GM18907 (cell line): ENCODE measurements at regions not wholly inside any gene's neighbourhood (a gene's known extent, or its start where the extent isn't known, plus 50 kb on each side); places are given as distances from the start of the nearest gene placed in this dataset.

Experiments
- ATAC-seq: cut with Tn5 transposase; IDR thresholded peaks from one replicate; pipeline ENCODE4 v1.9.1; 2021; ENCODE audit warnings: mild to moderate bottlenecking, moderate library complexity; ENCODE audit not compliant: unreplicated experiment

GRCh38 chr2:162908567-162908966 is 70.0 kb upstream of the KCNH7 start:
- ATAC-seq: no peak

- peak; percentile 96 for ATAC-seq
Measured at GRCh38 chr2:162890690-162891311, 52.2 kb upstream of the KCNH7 start.

- ATAC-seq: no peak
Measured at GRCh38 chr2:162888652-162889051, 50.1 kb upstream of the KCNH7 start.
